Nephron (organoid): ENCODE measurements at regions not wholly inside any gene's neighbourhood (a gene's known extent, or its start where the extent isn't known, plus 50 kb on each side); places are given as distances from the start of the nearest gene placed in this dataset.

Source experiments
- H3K27ac Mint-ChIP-seq, 3 experiments: 2 replicates each; pipeline ENCODE4 v1.8.0; 2020; ENCODE audit warnings: mixed read lengths in 3 of 3, mild to moderate bottlenecking in 2 of 3, moderate library complexity in 1 of 3
- H3K27me3 Mint-ChIP-seq: 2 replicates; pipeline ENCODE4 v1.8.0; 2021; ENCODE audit warnings: low read depth, mild to moderate bottlenecking, moderate library complexity, mixed read lengths
- H3K36me3 Mint-ChIP-seq: 2 replicates; pipeline ENCODE4 v1.8.0; 2020; ENCODE audit warnings: low read depth, mixed read lengths
- H3K4me1 Mint-ChIP-seq: 2 replicates; pipeline ENCODE4 v1.8.0; 2020; ENCODE audit warnings: mixed read lengths
- H3K4me3 Mint-ChIP-seq, 3 experiments: 2 replicates each; pipeline ENCODE4 v1.8.0; 2020; ENCODE audit warnings: mild to moderate bottlenecking in 3 of 3, mixed read lengths in 3 of 3, moderate library complexity in 2 of 3
- H3K9me3 Mint-ChIP-seq: 2 replicates; pipeline ENCODE4 v1.8.0; 2020; ENCODE audit warnings: mixed read lengths
- TF ChIP-seq, protein P1 (sequence below), 3 experiments: fragments of 200-600 bp; sonication (generic); IDR thresholded peaks; one replicate each; pipeline ENCODE4 v1.5.0; 2021; ENCODE audit warnings: antibody characterized with exemption in 3 of 3; ENCODE audit not compliant: unreplicated experiment in 3 of 3

DNA sequence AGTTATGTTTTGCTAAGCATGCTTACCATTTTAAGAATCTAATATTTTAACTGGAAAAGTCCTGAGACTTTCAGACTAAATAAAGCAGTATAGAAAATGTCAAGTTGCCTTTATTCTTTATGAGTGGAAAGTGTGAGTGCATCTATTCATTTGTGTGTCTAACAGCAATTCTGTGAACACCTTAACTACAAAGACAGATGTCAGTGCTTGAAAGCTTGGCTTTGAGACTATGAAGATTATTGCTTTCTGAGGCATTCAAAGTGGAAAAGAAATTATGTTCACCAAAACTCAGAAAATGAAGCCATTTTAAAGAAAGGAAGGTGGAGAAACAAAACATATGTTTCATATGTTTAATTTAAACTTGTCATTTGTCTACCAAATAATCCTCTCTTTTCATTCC, 294.5 kb upstream of the SEMA3C start:
- Mint-ChIP-seq H3K4me3 (no peak overlapping the region), H3K36me3 (no peaks in the 10 kb centered on the region), H3K27ac (no peak overlapping the region), H3K4me1 (peaks cover 11% of the 10 kb centered on the region), H3K27me3 (no peaks in the 10 kb centered on the region), H3K9me3 (no peaks in the 10 kb centered on the region)
- TF ChIP-seq, protein P1, sequence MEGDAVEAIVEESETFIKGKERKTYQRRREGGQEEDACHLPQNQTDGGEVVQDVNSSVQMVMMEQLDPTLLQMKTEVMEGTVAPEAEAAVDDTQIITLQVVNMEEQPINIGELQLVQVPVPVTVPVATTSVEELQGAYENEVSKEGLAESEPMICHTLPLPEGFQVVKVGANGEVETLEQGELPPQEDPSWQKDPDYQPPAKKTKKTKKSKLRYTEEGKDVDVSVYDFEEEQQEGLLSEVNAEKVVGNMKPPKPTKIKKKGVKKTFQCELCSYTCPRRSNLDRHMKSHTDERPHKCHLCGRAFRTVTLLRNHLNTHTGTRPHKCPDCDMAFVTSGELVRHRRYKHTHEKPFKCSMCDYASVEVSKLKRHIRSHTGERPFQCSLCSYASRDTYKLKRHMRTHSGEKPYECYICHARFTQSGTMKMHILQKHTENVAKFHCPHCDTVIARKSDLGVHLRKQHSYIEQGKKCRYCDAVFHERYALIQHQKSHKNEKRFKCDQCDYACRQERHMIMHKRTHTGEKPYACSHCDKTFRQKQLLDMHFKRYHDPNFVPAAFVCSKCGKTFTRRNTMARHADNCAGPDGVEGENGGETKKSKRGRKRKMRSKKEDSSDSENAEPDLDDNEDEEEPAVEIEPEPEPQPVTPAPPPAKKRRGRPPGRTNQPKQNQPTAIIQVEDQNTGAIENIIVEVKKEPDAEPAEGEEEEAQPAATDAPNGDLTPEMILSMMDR (IDR thresholded peaks at IDR 0.05; ENCODE audit: unreplicated experiment in 3 of 3) = no peak

DNA sequence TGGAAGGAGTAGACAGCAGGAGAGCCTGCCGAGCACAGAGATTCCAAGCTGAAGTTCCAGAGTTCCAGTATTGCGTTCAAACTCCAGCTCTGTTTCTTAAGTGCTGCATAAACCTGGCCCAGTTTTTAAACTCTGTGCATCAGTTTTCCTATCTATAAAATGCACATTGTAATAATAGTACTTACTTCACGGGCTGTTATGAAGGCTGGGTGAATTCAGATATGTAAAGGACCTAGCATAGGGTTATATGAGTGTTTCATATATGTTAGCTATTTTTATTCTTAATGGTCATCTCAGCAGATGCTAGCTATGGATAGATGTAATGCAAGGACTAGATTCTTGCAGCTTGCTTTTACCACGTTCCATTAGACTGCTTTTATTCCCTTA, 293.1 kb upstream of the SEMA3C start:
- Mint-ChIP-seq H3K4me3 (no peak overlapping the region), H3K27ac (no peak overlapping the region), H3K27me3 (no peaks in the 10 kb centered on the region), H3K36me3 (no peaks in the 10 kb centered on the region), H3K9me3 (no peaks in the 10 kb centered on the region), H3K4me1 (peaks cover 16% of the 10 kb centered on the region)
- TF ChIP-seq, protein P1 (IDR thresholded peaks at IDR 0.05; ENCODE audit: unreplicated experiment in 3 of 3) = no peak

DNA sequence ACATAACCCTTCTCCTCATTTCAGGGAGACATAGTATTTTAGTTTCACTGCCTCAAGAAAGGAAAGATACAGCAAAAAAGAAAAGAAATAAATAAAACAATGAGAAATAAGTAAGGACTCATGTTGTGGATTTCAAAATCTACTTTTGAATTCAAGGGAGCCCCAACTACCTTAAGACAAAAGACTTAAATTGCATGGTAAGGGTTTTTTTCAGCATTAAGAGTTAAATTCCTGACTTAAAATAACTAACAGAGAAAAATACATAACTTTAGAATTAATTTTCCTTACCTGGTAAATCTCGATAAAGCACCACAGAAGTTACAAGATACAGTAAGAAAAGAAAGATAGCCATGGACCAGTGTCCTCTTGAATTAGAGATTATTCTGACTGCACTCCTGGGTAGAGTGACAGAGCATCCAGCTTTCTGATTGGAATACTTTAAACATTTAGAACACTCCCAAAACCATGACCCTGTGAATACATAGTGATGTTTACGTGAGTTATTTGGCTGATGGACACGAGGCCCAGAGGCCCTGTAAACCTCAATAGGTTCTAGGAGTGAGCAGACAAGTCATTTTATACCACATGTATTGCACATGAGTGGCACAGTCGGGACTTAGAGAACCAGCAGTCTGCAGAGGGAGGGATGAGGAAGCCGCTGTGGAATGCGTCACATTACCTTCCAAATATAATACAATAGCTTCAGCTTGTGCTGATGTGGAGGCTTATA, 292.5 kb upstream of the SEMA3C start:
- H3K4me3 Mint-ChIP-seq = no peak overlapping the region
- TF ChIP-seq, protein P1 (IDR thresholded peaks at IDR 0.05; ENCODE audit: unreplicated experiment in 3 of 3) = no peak
- H3K27me3 Mint-ChIP-seq = no peaks in the 10 kb centered on the region
- no peaks in the 10 kb centered on the region for H3K9me3 Mint-ChIP-seq
- H3K36me3 Mint-ChIP-seq = no peaks in the 10 kb centered on the region
- peaks cover 16% of the 10 kb centered on the region for H3K4me1 Mint-ChIP-seq
- no peak overlapping the region for H3K27ac Mint-ChIP-seq

GRCh38 chr7:81210137-81211064, 291.6 kb upstream of the SEMA3C start:
- TF ChIP-seq, protein P1 (IDR thresholded peaks at IDR 0.05; ENCODE audit: unreplicated experiment in 3 of 3) = no peak
- Mint-ChIP-seq H3K36me3 (no peaks in the 10 kb centered on the region), H3K4me3 (no peak overlapping the region), H3K27me3 (no peaks in the 10 kb centered on the region), H3K9me3 (no peaks in the 10 kb centered on the region), H3K27ac (peak overlapping the region in 1 of 3 experiments; percentile 18), H3K4me1 (peaks cover 16% of the 10 kb centered on the region)

DNA sequence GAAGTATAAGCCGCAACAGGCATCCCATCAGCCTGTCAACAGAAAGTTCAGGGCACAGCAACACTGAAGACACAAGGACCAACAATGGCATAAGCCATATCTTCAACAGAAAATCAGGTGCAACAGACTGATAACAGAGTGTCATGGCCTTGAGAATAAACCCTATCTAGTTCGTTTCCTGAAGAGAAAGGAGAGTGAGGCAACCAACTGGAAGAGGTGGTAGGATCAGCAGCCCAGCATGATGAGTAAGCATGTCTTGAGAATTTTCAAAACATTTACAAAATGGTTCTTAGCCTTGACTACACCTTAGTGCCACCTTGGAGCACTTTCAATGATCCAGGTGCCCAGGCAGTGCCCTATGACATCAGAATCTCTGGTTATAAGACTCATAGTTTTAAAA, 290.2 kb upstream of the SEMA3C start:
- H3K4me3 Mint-ChIP-seq = no peak overlapping the region
- H3K27ac Mint-ChIP-seq = no peak overlapping the region
- H3K4me1 Mint-ChIP-seq = peaks cover 16% of the 10 kb centered on the region
- TF ChIP-seq, protein P1 (IDR thresholded peaks at IDR 0.05; ENCODE audit: unreplicated experiment in 3 of 3) = no peak
- H3K36me3 Mint-ChIP-seq = no peaks in the 10 kb centered on the region
- H3K27me3 Mint-ChIP-seq = no peaks in the 10 kb centered on the region
- no peaks in the 10 kb centered on the region for H3K9me3 Mint-ChIP-seq
